H9 (cell line): ENCODE measurements at regions not wholly inside any gene's neighbourhood (a gene's known extent, or its start where the extent isn't known, plus 50 kb on each side); places are given as distances from the start of the nearest gene placed in this dataset.

Source experiments
- DNase-seq: peaks from one replicate; pipeline ENCODE4 v3.0.0-alpha.2; 2017
- H2AFZ ChIP-seq: one replicate; pipeline ENCODE4 v1.6.1; 2013; ENCODE audit warnings: mild to moderate bottlenecking, low read length, control low read depth, moderate library complexity
- H2AK5ac ChIP-seq: 2 replicates; pipeline ENCODE4 v1.6.1; 2013; ENCODE audit warnings: low read length, control low read depth, mixed read lengths; ENCODE audit not compliant: insufficient read length
- H2BK120ac ChIP-seq: one replicate; pipeline ENCODE4 v1.6.1; 2013; ENCODE audit warnings: low read depth, mild to moderate bottlenecking, low read length, control low read depth, inconsistent platforms; ENCODE audit not compliant: poor library complexity, severe bottlenecking
- H2BK12ac ChIP-seq: 2 replicates; pipeline ENCODE4 v1.6.1; 2013; ENCODE audit warnings: low read length, control low read depth, mixed read lengths, low read depth; ENCODE audit not compliant: insufficient read length
- H2BK15ac ChIP-seq: 2 replicates; pipeline ENCODE4 v1.6.1; 2013; ENCODE audit warnings: low read depth, low read length, control low read depth
- H2BK20ac ChIP-seq: one replicate; pipeline ENCODE4 v1.6.1; 2013; ENCODE audit warnings: low read depth, mild to moderate bottlenecking, low read length, control low read depth, inconsistent platforms; ENCODE audit not compliant: poor library complexity, severe bottlenecking
- H2BK5ac ChIP-seq: 2 replicates; pipeline ENCODE4 v1.6.1; 2013; ENCODE audit warnings: low read length, control low read depth, mixed read lengths; ENCODE audit not compliant: insufficient read length
- H3K14ac ChIP-seq: 2 replicates; pipeline ENCODE4 v1.6.1; 2013; ENCODE audit warnings: low read length, control low read depth; ENCODE audit not compliant: insufficient read depth
- H3K18ac ChIP-seq: 2 replicates; pipeline ENCODE4 v1.6.1; 2013; ENCODE audit warnings: low read depth, mild to moderate bottlenecking, mixed read lengths, low read length, control low read depth; ENCODE audit not compliant: insufficient read length
- H3K23ac ChIP-seq: 2 replicates; pipeline ENCODE4 v1.6.1; 2013; ENCODE audit warnings: low read length, control low read depth, mixed read lengths, low read depth; ENCODE audit not compliant: insufficient read length
- H3K23me2 ChIP-seq: 2 replicates; pipeline ENCODE4 v1.6.1; 2013; ENCODE audit warnings: low read depth, mild to moderate bottlenecking, mixed read lengths, low read length, control low read depth; ENCODE audit not compliant: insufficient read length, poor library complexity, severe bottlenecking
- H3K27ac ChIP-seq: 2 replicates; pipeline ENCODE4 v1.5.1; 2013; ENCODE audit warnings: low read length, control low read depth, mixed read lengths, low read depth; ENCODE audit not compliant: insufficient read length
- H3K27me3 ChIP-seq: 2 replicates; pipeline ENCODE4 v1.6.1; 2013; ENCODE audit warnings: low read length, control low read depth, inconsistent platforms; ENCODE audit not compliant: insufficient read depth
- H3K4ac ChIP-seq: 2 replicates; pipeline ENCODE4 v1.6.1; 2013; ENCODE audit warnings: low read depth, mild to moderate bottlenecking, control low read depth, inconsistent platforms, low read length, moderate library complexity
- H3K4me1 ChIP-seq: 2 replicates; pipeline ENCODE4 v1.6.1; 2013; ENCODE audit warnings: low read length, control low read depth, inconsistent platforms; ENCODE audit not compliant: insufficient read depth
- H3K4me2 ChIP-seq: 2 replicates; pipeline ENCODE4 v1.6.1; 2013; ENCODE audit warnings: low read length, control low read depth, mixed read lengths; ENCODE audit not compliant: insufficient read length, insufficient read depth
- H3K56ac ChIP-seq: 2 replicates; pipeline ENCODE4 v1.6.1; 2013; ENCODE audit warnings: low read depth, mild to moderate bottlenecking, mixed read lengths, low read length, control low read depth; ENCODE audit not compliant: insufficient read length
- H3K79me1 ChIP-seq: 2 replicates; pipeline ENCODE4 v1.6.1; 2013; ENCODE audit warnings: low read depth, mild to moderate bottlenecking, moderate library complexity, low read length, control low read depth, inconsistent platforms; ENCODE audit not compliant: insufficient read depth, poor library complexity, severe bottlenecking
- H3K79me2 ChIP-seq: 2 replicates; pipeline ENCODE4 v1.6.1; 2013; ENCODE audit warnings: low read length, control low read depth, inconsistent platforms; ENCODE audit not compliant: insufficient read depth
- H3K9ac ChIP-seq: 2 replicates; pipeline ENCODE4 v1.6.1; 2013; ENCODE audit warnings: low read length, control low read depth, mixed read lengths; ENCODE audit not compliant: insufficient read length; ENCODE audit errors: extremely low read depth
- H3K9me3 ChIP-seq: one replicate; pipeline ENCODE4 v1.6.1; 2013; ENCODE audit warnings: low read depth, low read length, inconsistent platforms; ENCODE audit not compliant: control insufficient read depth
- H3T11ph ChIP-seq: one replicate; pipeline ENCODE4 v1.6.1; 2013; ENCODE audit warnings: mild to moderate bottlenecking, low read length, control low read depth, inconsistent platforms
- H4K20me1 ChIP-seq: one replicate; pipeline ENCODE4 v1.6.1; 2013; ENCODE audit not compliant: control insufficient read depth, insufficient read length, insufficient read depth
- H4K5ac ChIP-seq: 2 replicates; pipeline ENCODE4 v1.6.1; 2013; ENCODE audit warnings: low read depth, mild to moderate bottlenecking, mixed read lengths, low read length, control low read depth; ENCODE audit not compliant: insufficient read length
- H4K8ac ChIP-seq: replicated peaks from 2 replicates; pipeline ENCODE4 v1.6.1; 2013; ENCODE audit warnings: low read length, control low read depth, mixed read lengths, low read depth; ENCODE audit not compliant: insufficient read length
- H4K91ac ChIP-seq: 2 replicates; pipeline ENCODE4 v1.6.1; 2013; ENCODE audit warnings: low read depth, mild to moderate bottlenecking, moderate library complexity, mixed read lengths, low read length, control low read depth; ENCODE audit not compliant: insufficient read length
- H3K27ac Mint-ChIP-seq, 3 experiments: 2 replicates in 2 of 3; 3 replicates in 1 of 3; pipeline ENCODE4 v1.8.0; 2020 to 2021; ENCODE audit warnings: mixed read lengths in 3 of 3, mild to moderate bottlenecking in 1 of 3, moderate library complexity in 1 of 3
- H3K27me3 Mint-ChIP-seq: 2 replicates; pipeline ENCODE4 v1.8.0; 2021; ENCODE audit warnings: low read depth, mild to moderate bottlenecking, moderate library complexity, mixed read lengths
- H3K36me3 Mint-ChIP-seq, 3 experiments: 2 replicates in 2 of 3; 3 replicates in 1 of 3; pipeline ENCODE4 v1.8.0; 2020 to 2021; ENCODE audit warnings: low read depth in 3 of 3, mixed read lengths in 3 of 3; ENCODE audit not compliant: insufficient read depth in 1 of 3
- H3K4me1 Mint-ChIP-seq, 2 experiments: 2 replicates each; pipeline ENCODE4 v1.8.0; 2020; ENCODE audit warnings: mixed read lengths in 2 of 2
- H3K4me3 Mint-ChIP-seq, 2 experiments: 2 replicates in 1 of 2; 3 replicates in 1 of 2; pipeline ENCODE4 v1.8.0; 2020 to 2021; ENCODE audit warnings: mild to moderate bottlenecking in 2 of 2, mixed read lengths in 2 of 2, moderate library complexity in 1 of 2
- H3K9me3 Mint-ChIP-seq, 2 experiments: 2 replicates in 1 of 2; 3 replicates in 1 of 2; pipeline ENCODE4 v1.8.0; 2020; ENCODE audit warnings: mild to moderate bottlenecking in 2 of 2, mixed read lengths in 2 of 2, moderate library complexity in 1 of 2
- TF ChIP-seq, protein P1 (sequence below): fragments of 200-600 bp; sonication (generic); conservative IDR thresholded peaks from 3 replicates; pipeline ENCODE4 v1.8.0; 2021; ENCODE audit warnings: antibody characterized with exemption, mild to moderate bottlenecking

DNA sequence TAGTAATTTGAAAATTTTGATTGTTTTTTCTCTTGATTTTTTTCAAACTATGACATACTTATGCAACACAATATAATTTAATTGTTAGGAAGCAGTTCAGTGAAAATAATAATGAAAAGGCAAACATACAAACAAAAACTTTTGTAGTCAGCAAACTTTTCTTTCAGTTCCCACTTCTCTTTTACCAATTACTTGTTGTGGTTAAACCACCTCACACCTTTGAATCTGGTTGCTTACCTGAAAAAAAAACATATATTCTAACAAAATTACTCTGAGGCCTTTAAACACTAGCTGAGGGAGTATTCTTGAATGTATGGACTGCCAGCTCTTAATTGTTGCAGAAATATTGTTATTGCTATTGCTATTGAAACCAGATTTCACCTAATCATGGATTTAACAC lies 266.2 kb upstream of the SEMA3C start:
- Histone ChIP-seq H3K18ac (no peak overlapping the region), H2AK5ac (no peak overlapping the region), H3K9ac (no peak overlapping the region), H2BK12ac (no peak overlapping the region), H3K23me2 (no peaks in the 10 kb centered on the region), H4K91ac (no peak overlapping the region), H4K8ac (no peak overlapping the region), H3K14ac (no peak overlapping the region), H3T11ph (no peak overlapping the region), H4K5ac (no peak overlapping the region), H2AFZ (no peak overlapping the region), H3K9me3 (peaks cover 21% of the 10 kb centered on the region), H2BK5ac (no peak overlapping the region), H2BK20ac (no peak overlapping the region), H2BK120ac (no peak overlapping the region), H3K27ac (no peak overlapping the region), H3K56ac (no peak overlapping the region), H3K4ac (no peak overlapping the region), H4K20me1 (no peaks in the 10 kb centered on the region), H2BK15ac (no peak overlapping the region), H3K23ac (no peak overlapping the region), H3K27me3 (no peaks in the 10 kb centered on the region), H3K79me1 (no peaks in the 10 kb centered on the region), H3K4me1 (no peaks in the 10 kb centered on the region), H3K4me2 (no peak overlapping the region), H3K79me2 (no peaks in the 10 kb centered on the region)
- peaks cover 24 to 25% of the 10 kb centered on the region in 2 experiments for H3K9me3 Mint-ChIP-seq
- H3K4me3 Mint-ChIP-seq, result no peak overlapping the region
- peaks cover 21 to 25% (median 21%) of the 10 kb centered on the region in 3 experiments for H3K36me3 Mint-ChIP-seq
- TF ChIP-seq, protein P1, sequence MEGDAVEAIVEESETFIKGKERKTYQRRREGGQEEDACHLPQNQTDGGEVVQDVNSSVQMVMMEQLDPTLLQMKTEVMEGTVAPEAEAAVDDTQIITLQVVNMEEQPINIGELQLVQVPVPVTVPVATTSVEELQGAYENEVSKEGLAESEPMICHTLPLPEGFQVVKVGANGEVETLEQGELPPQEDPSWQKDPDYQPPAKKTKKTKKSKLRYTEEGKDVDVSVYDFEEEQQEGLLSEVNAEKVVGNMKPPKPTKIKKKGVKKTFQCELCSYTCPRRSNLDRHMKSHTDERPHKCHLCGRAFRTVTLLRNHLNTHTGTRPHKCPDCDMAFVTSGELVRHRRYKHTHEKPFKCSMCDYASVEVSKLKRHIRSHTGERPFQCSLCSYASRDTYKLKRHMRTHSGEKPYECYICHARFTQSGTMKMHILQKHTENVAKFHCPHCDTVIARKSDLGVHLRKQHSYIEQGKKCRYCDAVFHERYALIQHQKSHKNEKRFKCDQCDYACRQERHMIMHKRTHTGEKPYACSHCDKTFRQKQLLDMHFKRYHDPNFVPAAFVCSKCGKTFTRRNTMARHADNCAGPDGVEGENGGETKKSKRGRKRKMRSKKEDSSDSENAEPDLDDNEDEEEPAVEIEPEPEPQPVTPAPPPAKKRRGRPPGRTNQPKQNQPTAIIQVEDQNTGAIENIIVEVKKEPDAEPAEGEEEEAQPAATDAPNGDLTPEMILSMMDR, result no peak
- H3K27me3 Mint-ChIP-seq, result peaks cover 2% of the 10 kb centered on the region; the same call in 1 of the 2 replicates
- no peaks in the 10 kb centered on the region for H3K4me1 Mint-ChIP-seq
- no peak overlapping the region for H3K27ac Mint-ChIP-seq
- no peak for DNase-seq
